ENCODE measurements at regions not wholly inside any gene's neighbourhood (a gene's known extent, or its start where the extent isn't known, plus 50 kb on each side); places are given as distances from the start of the nearest gene placed in this dataset.

DNA sequence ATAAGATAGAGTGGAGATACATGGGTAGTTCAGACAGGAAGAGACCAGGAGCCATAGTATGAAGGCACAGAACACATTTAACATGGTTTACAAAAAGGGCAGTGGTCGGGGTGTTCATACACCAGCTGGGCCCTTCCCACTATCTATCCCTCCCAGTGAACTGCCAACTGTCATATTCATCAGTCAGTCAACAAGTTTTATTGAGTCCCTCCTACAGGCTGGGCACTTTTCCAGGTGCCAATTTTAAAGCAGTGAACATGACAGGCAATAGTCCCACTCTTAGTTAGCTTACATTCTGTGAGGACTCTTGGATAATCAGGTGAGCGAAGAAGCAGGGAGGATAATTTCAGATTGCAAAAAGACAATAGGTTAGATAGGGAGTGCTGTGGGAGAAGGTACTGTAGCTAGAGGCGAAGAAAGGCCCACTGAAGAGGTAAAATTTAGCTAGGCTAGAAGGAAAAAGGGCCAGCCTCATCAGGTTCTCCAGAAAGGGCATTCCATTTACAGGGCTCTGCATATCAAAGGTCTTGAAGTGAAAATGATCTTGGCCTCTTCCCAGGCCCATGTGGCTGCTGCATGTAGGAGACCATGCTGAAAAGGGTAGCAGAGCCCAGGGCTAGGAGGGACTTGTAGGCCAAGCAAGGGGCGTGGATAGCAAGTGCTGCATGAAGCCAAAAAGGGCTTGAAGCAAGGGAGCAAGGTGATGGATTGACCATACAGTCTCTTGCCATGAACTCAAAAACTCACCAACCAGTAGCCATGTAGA is 274.7 kb upstream of the SNX7 start:
- TF ChIP-seq, protein P1, sequence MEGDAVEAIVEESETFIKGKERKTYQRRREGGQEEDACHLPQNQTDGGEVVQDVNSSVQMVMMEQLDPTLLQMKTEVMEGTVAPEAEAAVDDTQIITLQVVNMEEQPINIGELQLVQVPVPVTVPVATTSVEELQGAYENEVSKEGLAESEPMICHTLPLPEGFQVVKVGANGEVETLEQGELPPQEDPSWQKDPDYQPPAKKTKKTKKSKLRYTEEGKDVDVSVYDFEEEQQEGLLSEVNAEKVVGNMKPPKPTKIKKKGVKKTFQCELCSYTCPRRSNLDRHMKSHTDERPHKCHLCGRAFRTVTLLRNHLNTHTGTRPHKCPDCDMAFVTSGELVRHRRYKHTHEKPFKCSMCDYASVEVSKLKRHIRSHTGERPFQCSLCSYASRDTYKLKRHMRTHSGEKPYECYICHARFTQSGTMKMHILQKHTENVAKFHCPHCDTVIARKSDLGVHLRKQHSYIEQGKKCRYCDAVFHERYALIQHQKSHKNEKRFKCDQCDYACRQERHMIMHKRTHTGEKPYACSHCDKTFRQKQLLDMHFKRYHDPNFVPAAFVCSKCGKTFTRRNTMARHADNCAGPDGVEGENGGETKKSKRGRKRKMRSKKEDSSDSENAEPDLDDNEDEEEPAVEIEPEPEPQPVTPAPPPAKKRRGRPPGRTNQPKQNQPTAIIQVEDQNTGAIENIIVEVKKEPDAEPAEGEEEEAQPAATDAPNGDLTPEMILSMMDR (IDR thresholded peaks at IDR 0.05): no peak
- TF ChIP-seq POLR2A (IDR thresholded peaks at IDR 0.05) (no peak), POLR2AphosphoS5 (IDR thresholded peaks at IDR 0.05) (no peak)
